ENCODE measurements at regions not wholly inside any gene's neighbourhood (a gene's known extent, or its start where the extent isn't known, plus 50 kb on each side); places are given as distances from the start of the nearest gene placed in this dataset.

- no peak for DNase-seq
These were observed 111.0 kb downstream of the CHST1 start for GRCh38 chr11:45554230-45554967.

- DNase-seq = no peak
These were observed 112.0 kb downstream of the CHST1 start for GRCh38 chr11:45553383-45553936.

DNA sequence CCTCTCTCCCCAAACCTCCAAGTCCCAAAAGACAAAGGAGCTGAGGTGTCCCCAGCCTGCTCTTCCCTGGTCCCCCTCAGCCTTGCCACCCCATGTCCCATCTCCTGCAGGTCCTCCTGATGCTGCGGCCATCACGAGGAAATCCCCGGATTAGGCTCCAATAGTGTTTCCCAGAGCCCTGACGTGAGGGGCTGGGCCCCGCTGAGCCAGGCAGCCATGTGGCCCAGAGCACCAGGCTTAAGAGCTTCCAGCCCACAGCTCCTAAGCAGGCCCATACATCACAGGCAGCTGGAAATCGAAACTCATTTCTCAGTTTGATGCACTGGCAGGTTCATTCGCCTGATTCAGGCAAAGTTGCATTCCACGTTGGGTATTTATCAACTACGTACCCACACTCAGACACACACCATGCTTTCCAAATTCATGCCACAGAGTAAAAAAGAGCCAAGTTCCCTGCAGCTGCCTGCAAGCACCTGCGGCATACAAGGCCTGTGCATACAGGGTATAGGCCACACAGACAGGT, 114.2 kb downstream of the CHST1 start:
- DNase-seq = no peak

DNA sequence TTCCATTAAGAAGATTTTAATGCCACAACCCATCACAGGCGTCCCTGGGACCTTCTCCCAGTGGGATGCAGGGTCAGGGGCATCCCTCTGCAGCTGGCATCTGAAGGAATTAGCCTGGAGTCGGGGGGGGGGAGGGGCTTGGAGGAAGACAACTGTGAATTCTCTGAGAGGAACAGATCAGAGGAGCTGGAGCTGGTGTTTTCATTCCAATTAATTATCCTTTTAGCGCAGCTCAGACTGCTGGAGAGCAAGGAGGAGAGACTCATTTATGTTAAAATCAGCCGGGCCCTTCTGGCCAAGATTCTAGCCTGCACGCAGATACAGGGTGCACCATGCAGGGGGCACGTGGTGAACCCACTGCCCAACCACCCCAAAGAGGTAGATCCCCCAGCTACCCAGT, 116.2 kb downstream of the CHST1 start:
- DNase-seq = no peak

DNA sequence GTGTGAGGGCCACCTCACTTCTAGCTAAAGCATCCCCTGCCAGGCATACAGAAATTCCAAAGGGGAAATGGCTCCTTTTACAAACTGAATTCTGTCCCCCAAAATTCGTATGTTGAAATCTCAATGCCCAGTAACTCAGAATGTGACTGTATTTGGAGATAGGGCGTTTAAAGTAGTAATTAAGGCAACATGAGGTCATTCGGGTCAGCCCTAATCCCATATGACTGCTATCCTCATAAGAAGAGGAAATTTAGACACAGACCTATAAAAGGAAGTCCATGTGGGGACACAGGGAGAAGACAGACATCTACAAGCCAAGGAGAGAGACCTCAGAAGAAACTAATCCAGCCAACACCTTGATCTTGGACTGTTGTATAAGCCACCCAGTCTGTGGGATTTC, 119.1 kb downstream of the CHST1 start:
- no peak for DNase-seq

DNA sequence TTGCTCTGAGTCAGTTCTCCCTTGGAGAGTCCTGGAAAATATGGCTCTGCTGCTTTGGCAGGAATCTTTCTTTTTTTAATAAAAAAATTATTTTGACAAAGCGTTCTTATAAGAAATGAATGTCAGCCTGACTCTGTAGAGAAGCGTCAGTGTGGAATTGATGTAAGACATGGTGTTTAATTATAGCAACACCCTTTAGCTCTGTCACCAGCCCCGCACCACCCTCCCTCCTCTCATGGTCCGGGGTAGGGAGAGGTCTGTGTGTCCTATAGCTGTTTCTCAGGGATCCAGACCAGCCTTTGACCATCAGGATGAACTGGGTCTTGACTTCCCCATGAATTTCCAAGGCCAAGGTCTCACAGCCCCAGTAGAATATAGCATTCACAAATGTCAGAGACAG, 120.6 kb downstream of the CHST1 start:
- DNase-seq = no peak

DNA sequence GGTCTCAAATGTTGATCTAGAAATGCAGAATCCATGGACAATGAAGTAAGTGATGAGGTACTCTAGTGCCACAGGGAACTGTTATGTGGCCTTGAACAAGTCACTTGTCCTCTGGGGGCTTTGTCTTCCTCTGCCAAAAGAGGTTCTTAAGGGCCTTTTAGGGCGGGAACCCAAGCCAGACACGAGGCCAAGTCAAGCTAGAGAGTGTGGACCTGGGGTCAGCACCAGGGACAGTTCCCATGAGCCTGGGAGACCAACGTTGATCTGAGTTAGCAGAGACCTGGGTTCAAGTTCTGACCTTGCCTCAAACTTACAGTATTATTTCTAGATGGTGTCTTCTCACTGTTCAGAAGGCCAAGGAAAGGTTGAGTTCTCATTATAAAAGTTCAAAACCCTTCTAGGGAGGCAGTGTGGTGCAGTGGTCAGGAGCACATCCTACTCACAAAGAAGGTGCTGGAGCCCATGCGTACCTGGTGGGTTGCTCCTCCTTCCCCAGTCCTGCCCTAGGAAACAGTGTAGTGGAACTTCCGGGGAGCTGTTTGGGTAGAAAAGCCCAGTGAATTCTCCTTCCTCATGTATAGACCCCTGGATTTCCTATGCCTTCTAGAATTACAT, 121.5 kb downstream of the CHST1 start:
- DNase-seq = peak; percentile 38

DNA sequence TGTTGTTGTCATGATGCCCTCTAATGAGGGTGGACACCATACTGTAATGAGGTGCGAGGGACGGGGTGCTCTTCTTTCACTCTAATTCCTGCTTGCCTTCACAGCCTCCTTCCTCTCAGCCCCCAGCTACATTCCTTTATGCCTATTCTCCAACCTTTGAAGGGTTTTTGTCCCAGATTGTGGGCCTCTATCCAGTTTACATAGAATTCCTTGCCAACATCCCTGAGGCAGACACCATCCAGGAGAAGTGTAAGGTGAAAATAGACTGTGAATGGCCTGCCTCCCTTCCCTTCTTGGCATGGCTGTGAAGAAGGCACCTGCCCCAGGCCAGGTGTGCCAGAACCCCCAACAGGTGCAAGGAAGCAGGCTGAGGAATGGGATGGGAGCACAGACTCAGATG, 122.3 kb downstream of the CHST1 start:
- no peak for DNase-seq

GRCh38 chr11:45541693-45542434, 123.6 kb downstream of the CHST1 start:
- DNase-seq = no peak

DNA sequence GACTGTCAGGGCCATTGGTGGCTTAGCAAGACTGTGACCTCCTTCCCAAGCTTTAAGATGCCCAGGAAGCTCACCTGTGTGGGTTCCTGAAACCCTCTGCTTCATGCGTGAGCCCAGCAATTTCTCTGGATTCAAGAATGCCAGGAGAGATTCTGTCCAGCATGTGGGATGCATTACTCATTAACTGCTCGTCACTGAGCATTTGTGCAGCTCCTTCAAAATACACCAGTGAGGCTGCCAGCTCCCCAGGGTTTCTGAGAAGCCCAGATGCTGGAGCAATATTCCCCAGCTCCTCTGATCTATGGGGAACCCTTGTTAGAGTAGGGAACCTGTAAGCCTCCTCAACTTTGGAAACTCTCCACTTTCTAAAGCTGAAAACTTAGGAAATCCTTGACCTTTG, 126.5 kb downstream of the CHST1 start:
- no peak for DNase-seq

- no peak for DNase-seq
These were observed 127.1 kb downstream of the CHST1 start for GRCh38 chr11:45538363-45538762.

GRCh38 chr11:45537614-45538013, 127.8 kb downstream of the CHST1 start:
- DNase-seq = no peak

- no peak for DNase-seq
These were observed 130.4 kb downstream of the CHST1 start for GRCh38 chr11:45535033-45535432.

DNA sequence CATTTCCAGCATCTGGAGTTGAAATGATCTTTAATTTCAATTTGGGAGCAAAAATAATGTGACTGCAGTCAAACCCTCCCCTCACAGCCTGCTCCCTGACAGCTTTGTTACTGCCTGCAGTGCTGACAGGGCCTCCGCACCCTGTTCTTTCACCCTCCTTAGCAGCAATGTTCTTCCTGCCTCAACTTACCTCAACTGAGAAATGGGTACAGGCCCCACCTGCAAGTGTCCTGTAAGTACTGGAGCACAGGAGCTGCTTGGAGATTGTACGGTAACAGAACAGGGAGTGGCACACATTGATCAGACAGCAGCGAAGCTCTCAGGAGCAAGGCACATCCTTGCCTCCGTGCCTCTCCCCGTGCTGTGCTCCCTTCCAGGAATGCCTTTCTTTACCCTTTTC, 131.3 kb downstream of the CHST1 start:
- no peak for DNase-seq

- DNase-seq = no peak
These were observed 132.9 kb downstream of the CHST1 start for GRCh38 chr11:45532546-45532945.

GRCh38 chr11:45530776-45531175, 134.6 kb downstream of the CHST1 start:
- no peak for DNase-seq

GRCh38 chr11:45530111-45530510, 135.3 kb downstream of the CHST1 start:
- DNase-seq = no peak

DNA sequence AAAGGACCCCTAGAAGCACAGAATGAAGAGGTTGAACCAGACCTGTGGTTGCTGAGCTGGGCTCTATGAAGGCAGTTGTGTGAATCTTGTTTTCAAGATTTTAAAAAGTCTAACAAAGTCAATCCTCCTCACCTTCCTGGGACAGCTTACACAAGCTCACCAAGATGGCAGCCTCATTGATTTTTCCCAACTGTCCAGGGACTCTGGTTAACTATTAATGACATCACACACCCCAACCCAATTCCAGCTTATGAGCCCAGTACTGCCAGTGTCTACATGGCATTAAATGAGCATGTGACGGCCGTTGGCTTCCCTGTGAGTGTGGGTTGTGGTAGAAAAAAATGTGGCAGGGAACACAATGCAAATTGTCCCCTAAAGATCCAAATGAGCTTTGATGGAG, 137.0 kb downstream of the CHST1 start:
- no peak for DNase-seq

GRCh38 chr11:45527898-45528297, 137.5 kb downstream of the CHST1 start:
- DNase-seq = no peak

DNA sequence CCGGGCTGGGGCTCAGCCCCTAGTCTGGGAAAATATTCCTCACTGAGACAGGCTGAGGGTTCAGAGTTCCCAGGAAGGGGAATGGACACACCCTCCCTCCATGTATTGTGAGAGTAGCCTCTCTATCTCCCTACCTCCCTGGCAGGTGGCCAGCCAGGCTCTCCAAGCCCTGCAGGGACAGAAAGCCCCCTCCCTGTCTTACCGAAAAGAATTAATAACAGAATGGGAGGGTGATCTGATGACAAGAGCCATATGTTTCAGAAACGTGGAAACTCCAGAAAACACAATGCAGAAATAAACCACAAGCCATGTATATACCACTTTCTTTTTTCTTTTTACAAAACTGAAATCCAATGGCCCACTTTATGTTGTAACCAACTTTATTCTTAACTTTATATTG, 140.0 kb downstream of the CHST1 start:
- no peak for DNase-seq

DNA sequence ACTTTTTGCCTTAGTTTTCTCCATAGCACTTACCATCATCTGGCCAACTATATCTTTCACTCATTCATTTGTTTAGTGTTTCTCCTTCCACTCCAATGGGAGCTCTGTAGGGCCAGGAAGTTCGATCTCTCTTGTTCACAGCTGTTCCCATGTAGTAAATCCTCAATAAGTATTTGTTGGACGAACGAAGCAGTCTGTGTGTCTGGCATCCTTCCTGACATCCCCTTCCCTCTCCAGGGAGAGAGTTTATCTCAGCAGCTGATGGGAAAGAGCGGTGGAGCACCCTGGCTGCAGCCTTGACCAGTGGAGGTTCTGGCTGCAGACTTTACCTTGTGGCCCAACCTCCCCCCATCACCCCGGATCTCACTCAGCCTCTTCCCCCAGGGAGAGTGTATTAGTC, 141.7 kb downstream of the CHST1 start:
- DNase-seq = no peak

- DNase-seq = no peak
These were observed 146.4 kb downstream of the CHST1 start for GRCh38 chr11:45518833-45519535.

Measured in hematopoietic multipotent progenitor cell treated with erythropoietin and hydrocortisone succinate and interleukin-3 and kit ligand, for 8 days (in vitro differentiated cells).